HepG2 (cell line): ENCODE measurements at regions not wholly inside any gene's neighbourhood (a gene's known extent, or its start where the extent isn't known, plus 50 kb on each side); places are given as distances from the start of the nearest gene placed in this dataset.

Source experiments
- ATAC-seq: fragments of 200-7000 bp; cut with Tn5 transposase; 3 replicates; pipeline ENCODE4 v1.9.1; 2020; ENCODE audit warnings: mild to moderate bottlenecking, moderate library complexity
- BruUV-seq: library from RNA; stranded (reverse); fragments of 400-500 nt; replicated peaks from 2 replicates; lab custom pipeline; 2021; lab: Mats Ljungman, UMichigan
- CTCF ChIA-PET: fragments of 300-600 bp; formaldehyde crosslinking; extraction: SDS; loops from one replicate; lab custom pipeline; 2021; ENCODE audit warnings: low total read pairs, inconsistent platforms, low intra/inter-chr PET ratio; lab: Yijun Ruan, JAX
- POLR2A ChIA-PET: fragments of 350-600 bp; sonication (Branson Sonifier 250); formaldehyde crosslinking; loops from one replicate; lab custom pipeline; 2020; ENCODE audit warnings: antibody characterized with exemption, inconsistent platforms; lab: Yijun Ruan, JAX
- DNase-seq: peaks from one replicate; pipeline ENCODE4 v3.0.0-alpha.2; 2015; ENCODE audit warnings: low spot score
- FAIRE-seq: peaks from 3 replicates; lab custom pipeline; 2011; peaks lifted over from hg19 to GRCh38; lab: Jason Lieb, UNC
- H2AFZ ChIP-seq: one replicate; pipeline ENCODE4 v1.6.1; 2011; ENCODE audit warnings: low read length, inconsistent platforms
- H3K27ac ChIP-seq: fragments of 300-600 bp; 3 replicates; pipeline ENCODE4 v1.8.0; 2011; ENCODE audit warnings: mixed run types, mild to moderate bottlenecking, mixed read lengths, low read length, inconsistent platforms; ENCODE audit not compliant: insufficient read depth; ENCODE audit errors: extremely low read length
- H3K27me3 ChIP-seq, 2 experiments: fragments of 200-600 bp in 1 of 2; 2 replicates in 1 of 2; 3 replicates in 1 of 2; pipeline versions ENCODE4 v1.6.0 to v1.8.0; 2011; ENCODE audit warnings: low read length in 2 of 2, mild to moderate bottlenecking in 2 of 2, moderate library complexity in 2 of 2, inconsistent platforms in 1 of 2; ENCODE audit not compliant: insufficient read depth in 2 of 2, control insufficient read depth in 1 of 2
- H3K36me3 ChIP-seq, 2 experiments: fragments of 200-600 bp in 1 of 2; replicated peaks in 1 of 2; 2 replicates in 1 of 2; 3 replicates in 1 of 2; pipeline versions ENCODE4 v1.5.1 to v1.8.0; 2011; ENCODE audit warnings: low read length in 2 of 2, inconsistent platforms in 1 of 2; ENCODE audit not compliant: insufficient read depth in 2 of 2, control insufficient read depth in 1 of 2
- H3K4me1 ChIP-seq: 2 replicates; pipeline ENCODE4 v1.5.1; 2012; ENCODE audit warnings: low read length, inconsistent platforms; ENCODE audit not compliant: insufficient read depth
- H3K4me2 ChIP-seq: 2 replicates; pipeline ENCODE4 v1.6.0; 2011; ENCODE audit warnings: low read depth, low read length, inconsistent platforms
- H3K4me3 ChIP-seq, 3 experiments: fragments of 200-600 bp in 1 of 3; sonication (generic), shearing (Covaris generic) in 1 of 3; replicated peaks in 1 of 3; 2 replicates each; pipeline ENCODE4 v1.5.1; 2011 to 2016; ENCODE audit warnings: low read length in 3 of 3, inconsistent platforms in 2 of 3, low read depth in 2 of 3, mild to moderate bottlenecking in 2 of 3, control low read depth in 1 of 3, mixed read lengths in 1 of 3; ENCODE audit not compliant: insufficient read depth in 1 of 3
- H3K79me2 ChIP-seq: one replicate; pipeline ENCODE4 v1.6.1; 2011; ENCODE audit warnings: low read length, inconsistent platforms; ENCODE audit not compliant: insufficient read depth
- H3K9ac ChIP-seq: 2 replicates; pipeline ENCODE4 v1.6.0; 2011; ENCODE audit warnings: mild to moderate bottlenecking, low read depth, low read length, inconsistent platforms; ENCODE audit not compliant: insufficient read depth
- H3K9me3 ChIP-seq: 2 replicates; pipeline ENCODE4 v1.5.1; 2012; ENCODE audit warnings: mild to moderate bottlenecking, low read length
- H4K20me1 ChIP-seq: 2 replicates; pipeline ENCODE4 v1.6.0; 2011; ENCODE audit warnings: inconsistent platforms, mild to moderate bottlenecking, low read length, moderate library complexity; ENCODE audit not compliant: insufficient read depth
- EHMT2 ChIP-seq: fragments of 200-600 bp; sonication (generic); IDR thresholded peaks from 2 replicates; pipeline ENCODE4 v1.7.0; 2017; ENCODE audit warnings: antibody characterized with exemption, low read depth, low read length, borderline replicate concordance
- HES4 ChIP-seq: sonication (generic); formaldehyde crosslinking; IDR thresholded peaks from 2 replicates; pipeline ENCODE4 v1.9.0; 2021; ENCODE audit warnings: mild to moderate bottlenecking, missing genetic modification reagents, borderline replicate concordance
- MAFK ChIP-seq, 2 experiments: IDR thresholded peaks in 1 of 2; conservative IDR thresholded peaks in 1 of 2; 2 replicates each; pipeline ENCODE4 v1.6.1; 2011; ENCODE audit warnings: improper control_type of control experiment in 2 of 2, low read length in 2 of 2
- MLX ChIP-seq: IDR thresholded peaks from 2 replicates; pipeline ENCODE4 v1.6.1; 2016
- RAD21 ChIP-seq: fragments of 450-650 bp; formaldehyde crosslinking; IDR thresholded peaks from 2 replicates; pipeline ENCODE4 v1.5.0; 2020; ENCODE audit warnings: mild to moderate bottlenecking
- RORA ChIP-seq: sonication (generic); formaldehyde crosslinking; IDR thresholded peaks from 2 replicates; pipeline ENCODE4 v1.5.0; 2020; ENCODE audit warnings: mild to moderate bottlenecking, missing genetic modification reagents, moderate library complexity
- ZBTB39 ChIP-seq: sonication (generic); formaldehyde crosslinking; IDR thresholded peaks from 2 replicates; pipeline ENCODE4 v1.5.0; 2020; ENCODE audit warnings: missing genetic modification reagents
- ZNF484 ChIP-seq: sonication (generic); formaldehyde crosslinking; IDR thresholded peaks from 2 replicates; pipeline ENCODE4 v1.5.1; 2020; ENCODE audit warnings: mild to moderate bottlenecking, low read depth, missing genetic modification reagents, borderline replicate concordance
- ZSCAN20 ChIP-seq: sonication (generic); formaldehyde crosslinking; IDR thresholded peaks from 2 replicates; pipeline ENCODE4 v1.4.0; 2020; ENCODE audit warnings: missing genetic modification reagents, mild to moderate bottlenecking, borderline replicate concordance
- in situ Hi-C: cut with HindIII; loops from 2 replicates; pipeline ENCODE4 v1.10.0; 2017; ENCODE audit warnings: low pct_unique_long_range_greater_than_20kb; ENCODE audit not compliant: extremely low pct_ligation_motif_present
- intact Hi-C: fragments of 100-400 bp; cut with micrococcal nuclease; formaldehyde crosslinking; loops from one replicate; pipeline ENCODE4 v1.10.0; 2022; ENCODE audit not compliant: unreplicated experiment

GRCh38 chr4:79831701-79832514 is 241.1 kb downstream of the ANTXR2 start:
- in situ Hi-C loops: no loop called here
- H3K9ac ChIP-seq: no peak overlapping the region
- TF ChIP-seq MAFK (conservative IDR thresholded peaks at IDR 0.05 in 1 of 2, IDR thresholded peaks at IDR 0.05 in 1 of 2; ENCODE audit: low read length in 2 of 2) (no peak), MLX (CRISPR knock-in tag) (no peak), RAD21 (CRISPR knock-in tag) (no peak), ZNF484 (CRISPR knock-in tag) (no peak), RORA (CRISPR knock-in tag) (no peak), HES4 (CRISPR knock-in tag) (no peak), ZSCAN20 (CRISPR knock-in tag) (no peak), EHMT2 (no peak), ZBTB39 (no peak)
- TF ChIP-seq, all 625 proteins: peak for 0
- FAIRE-seq: no peak
- H3K27me3 ChIP-seq: no peaks in the 10 kb centered on the region
- H3K4me3 ChIP-seq: no peak overlapping the region
- intact Hi-C loops: no loop called here
- ATAC-seq: no peak
- no peaks in the 10 kb centered on the region for H4K20me1 ChIP-seq
- ChIA-PET POLR2A (no interaction called here), CTCF (no interaction called here)
- H3K9me3 ChIP-seq: peaks cover 2% of the 10 kb centered on the region; the same call in 1 of the 2 replicates
- no peaks in the 10 kb centered on the region for H3K4me1 ChIP-seq
- H3K79me2 ChIP-seq: no peaks in the 10 kb centered on the region
- no peak overlapping the region for H3K4me2 ChIP-seq
- no peak overlapping the region for H2AFZ ChIP-seq
- no TSS peak for BruUV-seq
- no peak overlapping the region for H3K27ac ChIP-seq
- no peaks in the 10 kb centered on the region for H3K36me3 ChIP-seq
- no peak for DNase-seq
